MG63 (cell line): ENCODE measurements at regions not wholly inside any gene's neighbourhood (a gene's known extent, or its start where the extent isn't known, plus 50 kb on each side); places are given as distances from the start of the nearest gene placed in this dataset.
"Not testable (repeated sequence)": the region's sequence is repeated elsewhere in the genome, so short reads cannot be mapped to it uniquely, and the experiment has no call there.

Source experiments
- DNase-seq: peaks from one replicate; pipeline ENCODE4 v3.0.0-alpha.2; 2020
- H3K27me3 ChIP-seq: fragments of 250-450 bp; sonication (Bioruptor Pico); 2 replicates; pipeline ENCODE4 v1.5.1; 2020; ENCODE audit warnings: mild to moderate bottlenecking, moderate library complexity
- H3K36me3 ChIP-seq: fragments of 250-450 bp; sonication (Bioruptor Pico); 2 replicates; pipeline ENCODE4 v1.5.1; 2020; ENCODE audit warnings: mild to moderate bottlenecking, moderate library complexity
- H3K4me3 ChIP-seq: fragments of 250-450 bp; sonication (Bioruptor Pico); 2 replicates; pipeline ENCODE4 v1.5.1; 2020; ENCODE audit warnings: mild to moderate bottlenecking, moderate library complexity
- H3K9me3 ChIP-seq: fragments of 250-450 bp; sonication (Bioruptor Pico); 2 replicates; pipeline ENCODE4 v1.5.1; 2020; ENCODE audit warnings: mild to moderate bottlenecking, moderate library complexity

- no peaks in the 10 kb centered on the region for H3K27me3 ChIP-seq
- H3K36me3 ChIP-seq: no peaks in the 10 kb centered on the region
- no peak for DNase-seq
- no peak overlapping the region for H3K4me3 ChIP-seq
- H3K9me3 ChIP-seq: no peaks in the 10 kb centered on the region
Measured at GRCh38 chr7:54129035-54129434, 413.1 kb upstream of the VSTM2A start.

GRCh38 chr7:54141576-54141975 lies 400.6 kb upstream of the VSTM2A start:
- DNase-seq: peak; percentile 11
- Histone ChIP-seq H3K9me3 (no peaks in the 10 kb centered on the region), H3K36me3 (no peaks in the 10 kb centered on the region), H3K27me3 (no peaks in the 10 kb centered on the region), H3K4me3 (no peak overlapping the region)

GRCh38 chr7:54145716-54146115 lies 396.5 kb upstream of the VSTM2A start:
- Histone ChIP-seq H3K27me3 (no peaks in the 10 kb centered on the region), H3K36me3 (no peaks in the 10 kb centered on the region), H3K4me3 (no peak overlapping the region), H3K9me3 (no peaks in the 10 kb centered on the region)
- no peak for DNase-seq

- Histone ChIP-seq H3K4me3 (no peak overlapping the region), H3K36me3 (no peaks in the 10 kb centered on the region), H3K27me3 (no peaks in the 10 kb centered on the region), H3K9me3 (no peaks in the 10 kb centered on the region)
- no peak for DNase-seq
Measured at GRCh38 chr7:54153462-54153861, 388.7 kb upstream of the VSTM2A start.

GRCh38 chr7:54159088-54159487 lies 383.1 kb upstream of the VSTM2A start:
- no peaks in the 10 kb centered on the region for H3K27me3 ChIP-seq
- H3K9me3 ChIP-seq: no peaks in the 10 kb centered on the region
- no peak for DNase-seq
- H3K36me3 ChIP-seq: no peaks in the 10 kb centered on the region
- no peak overlapping the region for H3K4me3 ChIP-seq

GRCh38 chr7:54161621-54162020 lies 380.6 kb upstream of the VSTM2A start:
- Histone ChIP-seq H3K36me3 (no peaks in the 10 kb centered on the region), H3K27me3 (no peaks in the 10 kb centered on the region), H3K9me3 (no peaks in the 10 kb centered on the region), H3K4me3 (no peak overlapping the region)
- no peak for DNase-seq

GRCh38 chr7:54166419-54166818 lies 375.8 kb upstream of the VSTM2A start:
- Histone ChIP-seq H3K4me3 (no peak overlapping the region), H3K36me3 (no peaks in the 10 kb centered on the region), H3K9me3 (no peaks in the 10 kb centered on the region), H3K27me3 (no peaks in the 10 kb centered on the region)
- no peak for DNase-seq

GRCh38 chr7:54179321-54180029 lies 362.7 kb upstream of the VSTM2A start:
- Histone ChIP-seq H3K9me3 (no peaks in the 10 kb centered on the region), H3K4me3 (no peak overlapping the region), H3K36me3 (no peaks in the 10 kb centered on the region), H3K27me3 (no peaks in the 10 kb centered on the region)
- DNase-seq: no peak

- no peaks in the 10 kb centered on the region for H3K9me3 ChIP-seq
- no peaks in the 10 kb centered on the region for H3K36me3 ChIP-seq
- no peak for DNase-seq
- H3K27me3 ChIP-seq: no peaks in the 10 kb centered on the region
- no peak overlapping the region for H3K4me3 ChIP-seq
Measured at GRCh38 chr7:54180796-54181195, 361.4 kb upstream of the VSTM2A start.

- no peaks in the 10 kb centered on the region for H3K27me3 ChIP-seq
- DNase-seq: no peak
Measured at GRCh38 chr7:54183055-54183454, 359.1 kb upstream of the VSTM2A start.

GRCh38 chr7:54186336-54186735 lies 355.8 kb upstream of the VSTM2A start:
- Histone ChIP-seq H3K36me3 (no peaks in the 10 kb centered on the region), H3K27me3 (no peaks in the 10 kb centered on the region)
- no peak for DNase-seq

More at GRCh38 chr7:54183055-54183454, 359.1 kb upstream of the VSTM2A start:
- Histone ChIP-seq H3K4me3 (no peak overlapping the region), H3K9me3 (no peaks in the 10 kb centered on the region), H3K36me3 (no peaks in the 10 kb centered on the region)

GRCh38 chr7:54187886-54188685 lies 354.1 kb upstream of the VSTM2A start:
- H3K9me3 ChIP-seq: no peaks in the 10 kb centered on the region
- no peak for DNase-seq
- H3K4me3 ChIP-seq: no peak overlapping the region
- H3K27me3 ChIP-seq: no peaks in the 10 kb centered on the region
- no peaks in the 10 kb centered on the region for H3K36me3 ChIP-seq

More at GRCh38 chr7:54186336-54186735, 355.8 kb upstream of the VSTM2A start:
- Histone ChIP-seq H3K4me3 (no peak overlapping the region), H3K9me3 (no peaks in the 10 kb centered on the region)

GRCh38 chr7:54188843-54189242 lies 353.3 kb upstream of the VSTM2A start:
- Histone ChIP-seq H3K9me3 (no peaks in the 10 kb centered on the region), H3K27me3 (no peaks in the 10 kb centered on the region)

GRCh38 chr7:54189330-54189729 lies 352.8 kb upstream of the VSTM2A start:
- no peaks in the 10 kb centered on the region for H3K36me3 ChIP-seq
- H3K4me3 ChIP-seq: no peak overlapping the region
- no peaks in the 10 kb centered on the region for H3K27me3 ChIP-seq
- H3K9me3 ChIP-seq: no peaks in the 10 kb centered on the region
- DNase-seq: no peak

More at GRCh38 chr7:54188843-54189242, 353.3 kb upstream of the VSTM2A start:
- no peak overlapping the region for H3K4me3 ChIP-seq
- H3K36me3 ChIP-seq: no peaks in the 10 kb centered on the region
- DNase-seq: no peak

- H3K36me3 ChIP-seq: no peaks in the 10 kb centered on the region
- H3K27me3 ChIP-seq: no peaks in the 10 kb centered on the region
- H3K9me3 ChIP-seq: no peaks in the 10 kb centered on the region
- H3K4me3 ChIP-seq: no peak overlapping the region
- DNase-seq: no peak
Measured at GRCh38 chr7:54201501-54201900, 340.7 kb upstream of the VSTM2A start.

- no peak for DNase-seq
- Histone ChIP-seq H3K27me3 (no peaks in the 10 kb centered on the region), H3K9me3 (no peaks in the 10 kb centered on the region), H3K36me3 (no peaks in the 10 kb centered on the region), H3K4me3 (no peak overlapping the region)
Measured at GRCh38 chr7:54215424-54215823, 326.8 kb upstream of the VSTM2A start.

GRCh38 chr7:54226030-54226429 lies 316.1 kb upstream of the VSTM2A start:
- H3K36me3 ChIP-seq, DNase-seq, H3K4me3 ChIP-seq, H3K27me3 ChIP-seq, H3K9me3 ChIP-seq: not testable (repeated sequence)

- H3K4me3 ChIP-seq: no peak overlapping the region
- H3K27me3 ChIP-seq: no peaks in the 10 kb centered on the region
- DNase-seq: no peak
- H3K36me3 ChIP-seq: no peaks in the 10 kb centered on the region
- no peaks in the 10 kb centered on the region for H3K9me3 ChIP-seq
Measured at GRCh38 chr7:54242776-54243175, 299.4 kb upstream of the VSTM2A start.
